Neural crest cell (in vitro differentiated cells): ENCODE measurements at regions not wholly inside any gene's neighbourhood (a gene's known extent, or its start where the extent isn't known, plus 50 kb on each side); places are given as distances from the start of the nearest gene placed in this dataset.

ENCODE experiments used
- DNase-seq: peaks from one replicate; pipeline ENCODE4 v3.0.0; 2021; ENCODE audit warnings: low read depth, mixed read lengths, low spot score
- H3K27ac Mint-ChIP-seq: one replicate; pipeline ENCODE4 v1.8.0; 2021; ENCODE audit warnings: mild to moderate bottlenecking, mixed read lengths; ENCODE audit not compliant: unreplicated experiment
- H3K27me3 Mint-ChIP-seq: 2 replicates; pipeline ENCODE4 v1.8.0; 2021; ENCODE audit warnings: low read depth, mild to moderate bottlenecking, mixed read lengths
- H3K36me3 Mint-ChIP-seq: 2 replicates; pipeline ENCODE4 v1.8.0; 2021; ENCODE audit warnings: low read depth, mild to moderate bottlenecking, mixed read lengths
- H3K4me1 Mint-ChIP-seq: 2 replicates; pipeline ENCODE4 v1.8.0; 2021; ENCODE audit warnings: mixed read lengths
- H3K4me3 Mint-ChIP-seq: one replicate; pipeline ENCODE4 v1.8.0; 2021; ENCODE audit warnings: mild to moderate bottlenecking, mixed read lengths
- H3K9me3 Mint-ChIP-seq: 2 replicates; pipeline ENCODE4 v1.8.0; 2021; ENCODE audit warnings: mixed read lengths
- CTCF ChIP-seq: fragments of 200-600 bp; sonication (generic); conservative IDR thresholded peaks from 2 replicates; pipeline ENCODE4 v1.5.0; 2021; ENCODE audit warnings: antibody characterized with exemption, mild to moderate bottlenecking

- DNase-seq, result no peak
- TF ChIP-seq CTCF, result no peak
- no peaks in the 10 kb centered on the region for H3K4me1 Mint-ChIP-seq
- no peaks in the 10 kb centered on the region for H3K27me3 Mint-ChIP-seq
- no peaks in the 10 kb centered on the region for H3K36me3 Mint-ChIP-seq
- no peak overlapping the region for H3K27ac Mint-ChIP-seq
- peaks cover 12% of the 10 kb centered on the region for H3K9me3 Mint-ChIP-seq
- H3K4me3 Mint-ChIP-seq, result no peak overlapping the region
These were observed 151.1 kb downstream of the DMRT2 start for GRCh38 chr9:1201262-1201661.

GRCh38 chr9:1201901-1202300, 151.7 kb downstream of the DMRT2 start:
- Mint-ChIP-seq H3K27me3 (no peaks in the 10 kb centered on the region), H3K4me1 (no peaks in the 10 kb centered on the region), H3K36me3 (no peaks in the 10 kb centered on the region), H3K27ac (no peak overlapping the region), H3K4me3 (no peak overlapping the region), H3K9me3 (peaks cover 10% of the 10 kb centered on the region)
- TF ChIP-seq CTCF, result no peak
- DNase-seq, result no peak

GRCh38 chr9:1202512-1203280, 152.5 kb downstream of the DMRT2 start:
- peaks cover 10% of the 10 kb centered on the region for H3K9me3 Mint-ChIP-seq
- H3K4me1 Mint-ChIP-seq, result no peaks in the 10 kb centered on the region
- H3K36me3 Mint-ChIP-seq, result no peaks in the 10 kb centered on the region
- no peak overlapping the region for H3K4me3 Mint-ChIP-seq
- DNase-seq, result no peak
- H3K27me3 Mint-ChIP-seq, result no peaks in the 10 kb centered on the region
- TF ChIP-seq CTCF, result no peak
- H3K27ac Mint-ChIP-seq, result no peak overlapping the region

GRCh38 chr9:1207686-1208085, 157.5 kb downstream of the DMRT2 start:
- no peak for DNase-seq
- TF ChIP-seq CTCF, result no peak
- no peaks in the 10 kb centered on the region for H3K36me3 Mint-ChIP-seq
- H3K27ac Mint-ChIP-seq, result no peak overlapping the region
- H3K4me1 Mint-ChIP-seq, result no peaks in the 10 kb centered on the region
- no peaks in the 10 kb centered on the region for H3K27me3 Mint-ChIP-seq
- peaks cover 17% of the 10 kb centered on the region for H3K9me3 Mint-ChIP-seq
- H3K4me3 Mint-ChIP-seq, result no peak overlapping the region

- peaks cover 16% of the 10 kb centered on the region for H3K9me3 Mint-ChIP-seq
- H3K36me3 Mint-ChIP-seq, result no peaks in the 10 kb centered on the region
- TF ChIP-seq CTCF, result no peak
- H3K27me3 Mint-ChIP-seq, result no peaks in the 10 kb centered on the region
- H3K4me1 Mint-ChIP-seq, result no peaks in the 10 kb centered on the region
- H3K4me3 Mint-ChIP-seq, result no peak overlapping the region
- DNase-seq, result no peak
- H3K27ac Mint-ChIP-seq, result no peak overlapping the region
These were observed 158.0 kb downstream of the DMRT2 start for GRCh38 chr9:1208157-1208556.
